PFSK-1 (cell line): ENCODE measurements at regions not wholly inside any gene's neighbourhood (a gene's known extent, or its start where the extent isn't known, plus 50 kb on each side); places are given as distances from the start of the nearest gene placed in this dataset.

Source experiments
- POLR2AphosphoS5 ChIP-seq: IDR thresholded peaks from 2 replicates; pipeline ENCODE4 v1.6.1; 2012; ENCODE audit warnings: low read depth, mild to moderate bottlenecking, control low read depth, low read length, moderate library complexity
- REST ChIP-seq, 2 experiments: IDR thresholded peaks; 2 replicates each; pipeline versions ENCODE4 v1.6.1 to v1.8.0; 2011 to 2012; ENCODE audit warnings: low read depth in 2 of 2, low read length in 2 of 2, control low read depth in 1 of 2, inconsistent platforms in 1 of 2, mild to moderate bottlenecking in 1 of 2, moderate library complexity in 1 of 2; ENCODE audit not compliant: insufficient read depth in 1 of 2
- SIN3A ChIP-seq: IDR thresholded peaks from 2 replicates; pipeline ENCODE4 v1.6.1; 2012; ENCODE audit warnings: mild to moderate bottlenecking, low read length, moderate library complexity, borderline replicate concordance; ENCODE audit not compliant: insufficient read depth
- TAF1 ChIP-seq: IDR thresholded peaks from 2 replicates; pipeline ENCODE4 v1.6.1; 2012; ENCODE audit warnings: low read length, control low read depth, borderline replicate concordance; ENCODE audit not compliant: insufficient read depth

- TF ChIP-seq POLR2AphosphoS5 (no peak), REST (IDR thresholded peaks at IDR 0.05; ENCODE audit: insufficient read depth in 1 of 2, low read depth in 2 of 2, low read length in 2 of 2) (no peak), TAF1 (no peak), SIN3A (no peak)
Observed at GRCh38 chr18:34991152-34991551, 50.1 kb upstream of the MAPRE2 start.
